GM23248 (cell line): ENCODE measurements at regions not wholly inside any gene's neighbourhood (a gene's known extent, or its start where the extent isn't known, plus 50 kb on each side); places are given as distances from the start of the nearest gene placed in this dataset.

Experiments
- DNase-seq: peaks from one replicate; pipeline ENCODE4 v3.0.0-alpha.2; 2015
- H2AFZ ChIP-seq: fragments of 200-600 bp; sonication (generic); 2 replicates; pipeline ENCODE4 v1.6.1; 2016; ENCODE audit warnings: antibody characterized with exemption
- H3F3A ChIP-seq: fragments of 200-600 bp; sonication (generic); 2 replicates; pipeline ENCODE4 v1.6.1; 2016; ENCODE audit warnings: mild to moderate bottlenecking, antibody characterized with exemption, mixed run types; ENCODE audit not compliant: insufficient read depth
- H3K27ac ChIP-seq: fragments of 200-600 bp; sonication (generic); 2 replicates; pipeline ENCODE4 v1.5.1; 2016; ENCODE audit warnings: mild to moderate bottlenecking
- H3K27me3 ChIP-seq: fragments of 200-600 bp; sonication (generic); replicated peaks from 2 replicates; pipeline ENCODE4 v1.6.1; 2016; ENCODE audit warnings: mild to moderate bottlenecking; ENCODE audit not compliant: insufficient read depth
- H3K36me3 ChIP-seq: fragments of 200-600 bp; sonication (generic); 2 replicates; pipeline ENCODE4 v1.6.1; 2016; ENCODE audit warnings: low read depth, mild to moderate bottlenecking
- H3K4me1 ChIP-seq: fragments of 200-600 bp; sonication (generic); 2 replicates; pipeline ENCODE4 v1.6.1; 2016; ENCODE audit warnings: mild to moderate bottlenecking; ENCODE audit not compliant: insufficient read depth
- H3K4me2 ChIP-seq: fragments of 200-600 bp; sonication (generic); one replicate; pipeline ENCODE4 v1.6.1; 2016; ENCODE audit warnings: mild to moderate bottlenecking; ENCODE audit not compliant: unreplicated experiment
- H3K4me3 ChIP-seq: fragments of 200-600 bp; sonication (generic); 2 replicates; pipeline ENCODE4 v1.5.1; 2016; ENCODE audit warnings: mild to moderate bottlenecking
- H3K79me2 ChIP-seq: fragments of 200-600 bp; sonication (generic); 2 replicates; pipeline ENCODE4 v1.6.1; 2016; ENCODE audit warnings: mild to moderate bottlenecking; ENCODE audit not compliant: insufficient read depth
- H3K9ac ChIP-seq: fragments of 200-600 bp; sonication (generic); 2 replicates; pipeline ENCODE4 v1.6.1; 2016; ENCODE audit warnings: mild to moderate bottlenecking
- H3K9me2 ChIP-seq: fragments of 200-600 bp; sonication (generic); 2 replicates; pipeline ENCODE4 v1.6.1; 2016; ENCODE audit warnings: mixed run types, mild to moderate bottlenecking, moderate library complexity; ENCODE audit not compliant: insufficient read depth
- H3K9me3 ChIP-seq: fragments of 200-600 bp; sonication (generic); one replicate; pipeline ENCODE4 v1.6.1; 2017; ENCODE audit warnings: low read depth
- H4K20me1 ChIP-seq: fragments of 200-600 bp; sonication (generic); 2 replicates; pipeline ENCODE4 v1.6.0; 2016; ENCODE audit not compliant: insufficient read depth
- EZH2 ChIP-seq: fragments of 200-600 bp; sonication (generic); IDR thresholded peaks from 2 replicates; pipeline ENCODE4 v1.6.1; 2018; ENCODE audit warnings: antibody characterized with exemption, mild to moderate bottlenecking; ENCODE audit not compliant: insufficient read depth, poor library complexity, severe bottlenecking
- EZH2phosphoT487 ChIP-seq: fragments of 200-600 bp; sonication (generic); IDR thresholded peaks from 2 replicates; pipeline ENCODE4 v1.6.1; 2018; ENCODE audit warnings: antibody characterized with exemption, moderate library complexity, mild to moderate bottlenecking, low read depth; ENCODE audit not compliant: insufficient read depth
- WGBS, 2 experiments: methylation state at CpG; one replicate each; pipeline ENCODE4 v1.1.6; 2015 to 2017; ENCODE audit warnings: low lambda C conversion rate in 2 of 2, low coverage in 1 of 2; ENCODE audit errors: missing lambda C conversion rate in 2 of 2; 5-methylcytosine and 5-hydroxymethylcytosine counted together
- in situ Hi-C: fragments of 300-500 bp; cut with MboI; formaldehyde crosslinking; loops from 2 replicates; pipeline ENCODE4 v1.15.0; 2020

DNA sequence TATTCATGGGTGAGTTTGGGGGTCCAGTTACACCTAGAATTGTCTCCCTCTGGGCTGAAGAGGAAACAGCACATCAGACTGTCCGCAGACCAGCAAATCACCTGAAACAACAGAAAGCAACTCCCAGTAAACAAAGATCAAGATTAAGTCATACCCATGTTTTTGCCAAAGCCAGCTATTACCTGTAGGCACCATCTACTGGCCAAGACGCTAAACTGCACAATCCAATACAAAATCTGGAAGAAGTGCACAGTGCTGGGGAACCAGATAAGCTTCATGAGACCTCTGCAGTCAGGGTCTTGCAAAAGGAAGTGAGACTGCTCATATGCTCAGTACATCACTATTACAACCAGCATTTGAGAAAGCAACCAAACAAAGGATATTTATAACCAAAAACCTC, 157.5 kb upstream of the ITM2A start:
- in situ Hi-C loops: no loop called here
- H3K9me2 ChIP-seq: no peaks in the 10 kb centered on the region
- no peaks in the 10 kb centered on the region for H4K20me1 ChIP-seq
- no peaks in the 10 kb centered on the region for H3K79me2 ChIP-seq
- no peak overlapping the region for H3K9ac ChIP-seq
- H3K9me3 ChIP-seq: no peaks in the 10 kb centered on the region
- H3K27me3 ChIP-seq: no peaks in the 10 kb centered on the region
- WGBS, 2 experiments: 6 to 15% methylated on average over 2 of the region's 2 CpGs
- no peak overlapping the region for H3K27ac ChIP-seq
- H3K4me2 ChIP-seq: no peak overlapping the region
- H3K4me3 ChIP-seq: no peak overlapping the region
- peak; percentile 2 for DNase-seq
- no peaks in the 10 kb centered on the region for H3F3A ChIP-seq
- H3K4me1 ChIP-seq: no peaks in the 10 kb centered on the region
- H2AFZ ChIP-seq: no peak overlapping the region
- H3K36me3 ChIP-seq: no peaks in the 10 kb centered on the region
- no peak for TF ChIP-seq EZH2phosphoT487
- no peak for TF ChIP-seq EZH2

DNA sequence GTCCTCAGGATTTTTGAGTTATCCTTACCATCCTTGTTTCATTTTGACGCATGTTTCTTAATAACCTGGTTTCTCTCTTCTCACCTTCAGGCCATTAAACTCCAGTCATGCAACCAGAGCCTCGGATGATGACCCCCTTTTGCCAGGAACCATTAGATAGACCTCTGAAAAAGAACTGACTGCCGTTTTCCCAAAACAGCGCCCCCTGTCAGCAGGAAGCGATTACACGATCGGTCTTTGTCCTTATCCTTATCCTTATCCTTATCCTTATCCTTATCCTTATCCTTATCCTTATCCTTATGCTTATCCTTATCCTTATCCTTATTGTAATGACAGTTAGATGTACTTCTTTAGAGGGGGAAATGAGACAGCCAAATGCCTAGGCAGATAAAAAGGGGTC, 148.4 kb upstream of the ITM2A start:
- no peak overlapping the region for H3K4me3 ChIP-seq
- H3K27me3 ChIP-seq: no peaks in the 10 kb centered on the region
- H4K20me1 ChIP-seq: no peaks in the 10 kb centered on the region
- no peaks in the 10 kb centered on the region for H3K9me2 ChIP-seq
- DNase-seq: no peak
- TF ChIP-seq EZH2: no peak
- TF ChIP-seq EZH2phosphoT487: no peak
- no peaks in the 10 kb centered on the region for H3K4me1 ChIP-seq
- H3K9me3 ChIP-seq: no peaks in the 10 kb centered on the region
- H3K9ac ChIP-seq: no peak overlapping the region
- 32 to 39% methylated on average over 7 of the region's 7 CpGs for WGBS, 2 experiments
- no peaks in the 10 kb centered on the region for H3K79me2 ChIP-seq
- no peak overlapping the region for H2AFZ ChIP-seq
- H3K4me2 ChIP-seq: no peak overlapping the region
- H3K36me3 ChIP-seq: no peaks in the 10 kb centered on the region
- H3K27ac ChIP-seq: no peak overlapping the region
- in situ Hi-C loops: no loop called here
- H3F3A ChIP-seq: no peaks in the 10 kb centered on the region

DNA sequence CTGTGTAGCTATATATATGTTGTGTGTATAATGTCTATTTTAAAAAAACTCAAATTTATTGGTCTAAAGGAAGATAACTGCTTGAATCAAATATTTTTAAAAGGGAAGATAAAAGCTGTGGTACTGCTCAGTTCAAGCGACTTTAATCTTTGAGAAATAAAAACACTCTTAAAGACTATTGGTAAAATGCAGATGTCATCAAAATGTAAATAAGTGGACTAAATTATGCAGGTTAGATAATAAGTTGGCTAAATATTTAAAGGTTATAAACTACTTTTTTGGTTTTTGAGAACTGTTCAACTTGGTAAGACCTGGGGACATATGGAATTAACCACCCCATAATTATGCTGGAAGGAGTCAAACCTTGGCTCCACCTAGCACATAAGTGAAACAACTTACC, 144.7 kb upstream of the ITM2A start:
- in situ Hi-C loops: no loop called here
- no peaks in the 10 kb centered on the region for H3K9me3 ChIP-seq
- no peak overlapping the region for H3K4me2 ChIP-seq

DNA sequence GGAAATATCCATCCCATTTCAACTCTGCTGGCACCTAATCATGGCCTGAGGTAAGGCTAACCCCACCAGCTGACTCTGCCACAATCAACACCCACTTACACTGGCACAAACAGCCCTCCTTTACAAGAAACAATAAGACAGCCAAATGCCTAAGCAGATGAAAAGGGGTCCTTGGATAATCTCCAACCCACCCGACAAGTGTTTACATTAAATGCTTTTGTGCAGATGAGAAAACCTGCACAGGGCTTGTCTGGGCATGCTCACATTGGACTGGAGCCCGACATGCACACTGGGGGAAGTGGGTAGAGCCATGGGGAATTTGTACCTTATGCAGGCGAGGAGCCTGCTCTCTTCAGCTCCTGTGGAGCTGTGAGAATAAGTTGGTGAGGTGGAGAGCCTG, 138.9 kb upstream of the ITM2A start:
- no peaks in the 10 kb centered on the region for H4K20me1 ChIP-seq
- in situ Hi-C loops: no loop called here
- H3F3A ChIP-seq: no peaks in the 10 kb centered on the region
- no peaks in the 10 kb centered on the region for H3K36me3 ChIP-seq
- H3K4me1 ChIP-seq: no peaks in the 10 kb centered on the region
- no peak overlapping the region for H2AFZ ChIP-seq
- TF ChIP-seq EZH2: no peak
- no peak for TF ChIP-seq EZH2phosphoT487
- H3K27ac ChIP-seq: no peak overlapping the region
- no peaks in the 10 kb centered on the region for H3K27me3 ChIP-seq
- no peak overlapping the region for H3K4me2 ChIP-seq
- H3K9ac ChIP-seq: no peak overlapping the region
- no peaks in the 10 kb centered on the region for H3K79me2 ChIP-seq
- no peaks in the 10 kb centered on the region for H3K9me2 ChIP-seq
- no peak overlapping the region for H3K4me3 ChIP-seq
- WGBS, 2 experiments: 13 to 17% methylated on average over 2 to 3 of the region's 3 CpGs
- DNase-seq: no peak
- H3K9me3 ChIP-seq: no peaks in the 10 kb centered on the region

More for the DNA sequence above, 144.7 kb upstream of the ITM2A start:
- H4K20me1 ChIP-seq: no peaks in the 10 kb centered on the region
- H3K27ac ChIP-seq: no peak overlapping the region
- H3F3A ChIP-seq: no peaks in the 10 kb centered on the region
- TF ChIP-seq EZH2 (no peak), EZH2phosphoT487 (no peak)
- H3K4me3 ChIP-seq: no peak overlapping the region
- no peaks in the 10 kb centered on the region for H3K79me2 ChIP-seq
- H3K9ac ChIP-seq: no peak overlapping the region
- no peak overlapping the region for H2AFZ ChIP-seq
- H3K27me3 ChIP-seq: no peaks in the 10 kb centered on the region
- H3K4me1 ChIP-seq: no peaks in the 10 kb centered on the region
- H3K36me3 ChIP-seq: no peaks in the 10 kb centered on the region
- WGBS, 2 experiments: 7 to 27% methylated on average over 1 of the region's 1 CpG
- DNase-seq: no peak
- H3K9me2 ChIP-seq: no peaks in the 10 kb centered on the region

DNA sequence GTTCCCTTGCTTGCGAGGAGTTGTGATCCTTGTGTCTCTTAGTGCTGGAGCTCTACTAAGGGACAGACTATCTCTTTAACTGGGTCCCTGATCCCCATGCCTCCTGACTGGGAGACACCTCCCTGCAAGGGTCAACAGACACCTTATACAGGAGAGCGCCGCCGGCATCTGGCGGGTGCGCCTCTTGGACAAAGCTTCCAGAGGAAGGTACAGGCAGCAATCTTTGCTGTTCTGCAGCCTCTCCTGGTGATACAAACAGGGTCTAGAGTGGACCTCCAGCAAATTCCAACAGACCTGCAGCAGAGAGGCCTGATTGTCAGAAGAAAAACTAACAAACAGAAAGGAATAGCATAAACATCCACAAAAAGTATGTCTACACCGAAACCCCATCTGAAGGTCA, 115.6 kb upstream of the ITM2A start:
- no peak for DNase-seq
- no peaks in the 10 kb centered on the region for H3K79me2 ChIP-seq
- no peak overlapping the region for H3K27ac ChIP-seq
- 69 to 73% methylated on average over 7 of the region's 7 CpGs for WGBS, 2 experiments
- no peaks in the 10 kb centered on the region for H3K4me1 ChIP-seq
- H3K36me3 ChIP-seq: no peaks in the 10 kb centered on the region
- H3K4me2 ChIP-seq: no peak overlapping the region
- no peaks in the 10 kb centered on the region for H3F3A ChIP-seq
- H3K4me3 ChIP-seq: no peak overlapping the region
- no peaks in the 10 kb centered on the region for H3K27me3 ChIP-seq
- TF ChIP-seq EZH2: no peak
- TF ChIP-seq EZH2phosphoT487: no peak
- H2AFZ ChIP-seq: no peak overlapping the region
- in situ Hi-C loops: no loop called here
- H3K9ac ChIP-seq: no peak overlapping the region
- no peaks in the 10 kb centered on the region for H3K9me3 ChIP-seq
- no peaks in the 10 kb centered on the region for H4K20me1 ChIP-seq
- no peaks in the 10 kb centered on the region for H3K9me2 ChIP-seq
